CD4-positive, alpha-beta T cell treated with Interleukin-15 for 4 hours (primary cell): ENCODE measurements at regions not wholly inside any gene's neighbourhood (a gene's known extent, or its start where the extent isn't known, plus 50 kb on each side); places are given as distances from the start of the nearest gene placed in this dataset.

ENCODE experiments used
- DNase-seq: peaks from one replicate; pipeline ENCODE4 v3.0.0-alpha.2; 2020; ENCODE audit warnings: low spot score

GRCh38 chr6:66796987-66797386 is 1090.0 kb upstream of the EYS start:
- no peak for DNase-seq

- DNase-seq = no peak
Measured at GRCh38 chr6:66788579-66788978, 1081.6 kb upstream of the EYS start.

DNA sequence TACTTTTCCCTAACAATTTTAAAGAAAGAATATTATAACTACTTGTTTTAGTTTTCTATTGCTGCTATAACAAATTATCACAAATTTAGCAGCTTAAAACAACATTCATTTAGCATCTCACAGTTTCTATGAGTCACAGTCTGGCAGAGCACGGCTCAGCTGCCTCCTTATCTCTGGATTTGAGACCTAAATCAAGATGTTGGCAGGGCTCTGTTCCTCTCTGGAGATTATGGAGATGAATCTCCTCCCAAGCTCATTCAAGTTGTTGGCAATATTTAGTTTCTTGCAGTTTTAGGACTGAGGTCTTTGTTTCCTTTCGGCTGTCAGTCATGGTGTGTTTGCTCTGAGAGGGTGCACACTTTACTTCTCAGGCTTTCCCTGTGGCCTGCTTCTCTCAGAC is 1065.8 kb upstream of the EYS start:
- DNase-seq = no peak

GRCh38 chr6:66771626-66772025 is 1064.6 kb upstream of the EYS start:
- no peak for DNase-seq

- DNase-seq = no peak
Measured at GRCh38 chr6:66751630-66752029, 1044.6 kb upstream of the EYS start.

DNA sequence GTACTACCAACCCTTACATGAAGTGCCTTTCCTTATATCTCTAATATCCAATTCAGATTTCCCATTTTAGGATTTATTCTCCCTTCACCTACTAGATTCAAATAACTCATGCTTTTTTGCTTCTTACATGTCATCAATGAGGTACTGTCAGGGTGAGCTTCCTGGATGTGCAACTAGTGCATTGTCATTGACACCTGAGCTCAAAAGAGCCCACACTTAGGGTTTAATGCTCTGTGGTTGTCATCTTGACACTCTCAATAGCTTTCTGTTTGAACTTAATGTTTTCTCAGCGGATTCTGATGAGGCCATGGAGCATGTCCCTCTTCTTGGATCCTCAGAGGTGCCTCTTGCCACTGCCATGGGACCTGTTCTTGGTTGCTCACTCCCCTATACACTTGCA is 1033.3 kb upstream of the EYS start:
- no peak for DNase-seq

GRCh38 chr6:66735106-66735890 is 1028.3 kb upstream of the EYS start:
- no peak for DNase-seq

- no peak for DNase-seq
Measured at GRCh38 chr6:66731310-66731709, 1024.3 kb upstream of the EYS start.

- no peak for DNase-seq
Measured at GRCh38 chr6:66725670-66726069, 1018.6 kb upstream of the EYS start.

DNA sequence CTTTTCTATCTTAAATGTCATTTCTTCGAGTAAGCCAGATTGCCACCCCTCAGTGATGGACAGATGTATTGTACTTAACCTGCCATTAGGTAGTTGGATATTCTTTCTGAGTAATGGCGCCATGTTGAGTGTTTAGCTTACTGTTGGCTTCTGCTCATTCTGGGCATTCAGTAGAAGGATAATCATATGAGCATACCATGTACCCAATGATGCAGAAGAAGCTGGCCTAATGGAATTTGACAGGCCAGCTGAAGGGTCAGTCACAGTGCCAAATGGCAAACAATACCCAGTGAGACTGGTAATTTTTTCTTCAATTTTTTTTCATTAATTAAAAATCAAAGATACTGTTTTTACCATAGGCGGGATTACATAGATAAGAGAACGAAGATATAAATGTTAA is 1010.8 kb upstream of the EYS start:
- DNase-seq = no peak

DNA sequence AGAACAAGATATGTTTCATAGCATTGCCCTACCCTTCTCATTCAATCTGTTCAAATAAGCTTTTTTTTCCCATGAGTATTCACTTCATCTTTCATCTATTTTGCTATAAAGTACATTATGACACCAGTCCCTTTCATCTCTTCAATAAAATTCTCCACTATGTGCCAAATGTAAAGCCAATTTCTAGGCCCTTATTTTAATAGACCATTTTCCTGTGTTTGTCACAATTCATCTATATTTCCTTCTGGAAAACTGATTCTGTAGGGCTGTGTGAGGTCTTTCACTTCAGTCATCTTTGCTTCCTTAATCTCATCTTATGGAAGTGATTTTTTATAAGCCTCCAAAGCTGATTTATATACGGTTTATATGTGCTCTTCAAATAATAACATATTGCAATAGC is 992.4 kb upstream of the EYS start:
- DNase-seq = no peak

DNA sequence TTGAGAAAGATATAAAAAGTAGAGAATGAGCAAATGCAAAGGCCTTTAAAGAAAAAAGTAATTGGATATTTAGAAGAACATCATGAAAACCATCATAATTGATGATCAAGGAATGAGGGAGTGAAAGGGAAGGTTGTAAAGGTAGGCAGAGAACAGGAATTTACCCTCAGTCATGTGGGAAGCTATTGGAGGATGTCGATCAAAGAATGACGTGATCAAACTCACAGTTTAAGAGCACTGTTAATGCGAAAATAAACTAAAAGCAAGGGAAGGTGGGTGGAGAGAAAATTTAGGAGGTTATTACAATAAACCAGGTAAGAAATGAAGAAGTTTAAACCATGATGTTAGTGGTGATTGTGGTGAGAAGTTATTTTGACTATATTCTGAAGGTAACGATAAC is 982.6 kb upstream of the EYS start:
- no peak for DNase-seq

DNA sequence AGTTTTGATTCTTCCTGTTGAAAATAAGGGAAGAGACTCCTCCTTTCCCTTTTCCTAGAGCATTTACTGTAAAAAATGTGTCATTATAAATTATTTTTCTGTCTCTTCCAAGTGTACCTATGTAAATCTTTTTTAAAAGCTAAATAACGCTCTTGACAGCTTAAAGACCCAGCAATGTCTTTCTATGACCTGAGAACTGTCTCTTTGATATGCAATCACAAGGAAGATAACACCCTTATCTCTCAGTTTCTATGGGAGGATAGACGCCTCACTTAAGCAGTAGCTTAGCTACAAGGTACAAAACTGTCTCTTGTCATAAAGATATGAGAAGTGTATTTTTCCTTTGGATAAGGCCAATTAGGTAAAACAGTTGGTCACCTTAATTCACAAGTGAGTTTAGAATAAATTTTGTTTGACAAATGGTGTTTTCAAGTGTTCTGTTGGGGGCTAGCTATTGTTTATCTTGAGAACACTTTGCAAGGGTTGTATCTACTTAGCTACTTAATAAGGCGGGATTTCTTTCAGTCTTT is 980.6 kb upstream of the EYS start:
- no peak for DNase-seq

GRCh38 chr6:66675906-66676305 is 968.9 kb upstream of the EYS start:
- DNase-seq = no peak

GRCh38 chr6:66664112-66664511 is 957.1 kb upstream of the EYS start:
- no peak for DNase-seq

DNA sequence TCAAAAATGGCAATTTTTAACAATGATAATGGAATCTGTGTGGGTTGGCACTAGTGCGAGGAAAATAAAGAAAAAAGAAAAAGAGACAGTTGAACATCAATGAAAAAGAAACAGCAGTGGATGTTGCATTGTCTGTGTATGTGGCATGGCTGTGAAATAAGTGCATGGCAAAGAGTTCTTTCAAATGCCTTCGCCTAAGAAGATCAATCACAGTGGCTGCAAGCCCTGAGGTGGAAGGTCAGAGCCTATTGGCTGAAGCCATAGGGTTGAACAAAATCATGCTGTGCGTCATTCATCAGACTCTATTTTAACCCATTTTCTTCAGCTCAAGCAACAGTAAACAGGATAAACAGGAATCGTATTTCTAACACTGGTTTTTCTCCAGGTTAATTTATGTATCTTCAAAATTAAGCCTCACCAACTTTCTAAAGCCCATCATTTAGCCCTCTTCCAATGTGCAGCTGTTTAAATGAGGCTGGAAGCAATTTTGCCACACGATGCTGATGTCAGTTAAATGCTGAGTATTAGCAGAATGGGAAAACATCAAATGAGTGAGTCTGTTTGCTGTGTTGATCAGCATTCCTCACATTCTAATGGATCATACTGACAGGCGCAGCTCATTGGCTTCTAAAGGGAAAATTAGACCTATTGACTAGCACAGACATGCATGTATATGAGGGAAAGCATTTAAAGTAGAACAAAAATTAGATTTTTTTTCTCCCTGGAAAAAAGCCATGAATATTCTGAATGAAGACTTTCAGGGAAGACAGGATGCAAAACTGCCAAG is 955.9 kb upstream of the EYS start:
- DNase-seq = no peak

DNA sequence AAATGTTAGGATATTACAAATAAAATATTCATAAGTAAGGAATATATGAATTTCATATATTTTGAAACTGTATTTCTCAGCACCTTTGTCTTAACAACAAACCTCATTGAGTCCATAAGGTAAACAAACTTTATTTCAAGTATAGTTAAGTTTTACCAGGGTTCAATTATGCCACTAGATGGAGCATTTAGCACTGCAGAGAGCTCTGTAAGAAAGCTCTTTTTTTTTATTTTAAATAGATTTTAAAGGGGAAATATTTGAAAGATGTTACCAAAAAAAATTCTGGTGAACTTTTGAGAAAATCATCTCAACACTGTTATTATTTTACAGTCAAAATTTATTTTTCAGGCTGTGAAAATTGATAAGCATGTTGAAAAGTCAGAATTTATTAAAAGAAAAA is 955.2 kb upstream of the EYS start:
- DNase-seq = no peak

DNA sequence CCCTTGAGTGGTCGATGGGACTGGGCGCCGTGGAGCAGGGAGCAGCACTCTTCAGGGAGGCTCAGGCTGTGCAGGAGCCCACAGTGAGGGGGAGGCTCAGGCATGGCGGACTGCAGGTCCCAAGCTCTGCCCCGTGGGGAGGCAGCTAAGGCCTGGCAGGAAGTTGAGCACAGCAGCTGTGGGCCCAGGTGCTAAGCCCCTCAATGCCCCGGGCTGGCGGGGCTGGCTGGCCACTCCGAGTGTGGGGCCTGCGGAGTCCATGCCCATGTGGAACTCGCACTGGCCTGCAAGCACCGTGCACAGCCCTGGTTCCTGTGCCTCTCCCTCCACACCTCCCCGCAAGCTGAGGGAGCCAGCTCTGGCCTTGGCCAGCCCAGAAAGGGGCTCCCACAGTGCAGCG is 948.4 kb upstream of the EYS start:
- no peak for DNase-seq

GRCh38 chr6:66638518-66638917 is 931.5 kb upstream of the EYS start:
- no peak for DNase-seq

- no peak for DNase-seq
Measured at GRCh38 chr6:66638099-66638498, 931.1 kb upstream of the EYS start.

DNA sequence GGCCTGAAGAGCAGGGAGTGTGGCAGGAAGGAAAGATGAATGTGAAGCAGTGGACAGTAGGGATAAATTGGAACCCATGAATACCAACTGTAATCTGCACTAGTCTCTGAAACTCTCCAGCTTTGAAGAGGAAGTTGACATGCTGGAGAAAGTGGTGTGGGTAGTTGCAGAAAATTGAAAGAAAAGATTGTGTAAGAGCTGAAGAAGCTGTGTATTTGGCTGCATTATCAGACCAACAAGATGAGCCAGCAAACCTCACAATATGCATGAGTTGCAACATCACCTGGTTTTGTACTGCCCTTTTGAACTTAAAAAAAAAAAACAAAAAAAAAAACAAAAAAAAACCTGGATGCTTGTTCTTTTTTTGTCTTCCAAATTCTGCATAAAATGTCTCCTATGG is 921.9 kb upstream of the EYS start:
- DNase-seq = no peak

- no peak for DNase-seq
Measured at GRCh38 chr6:66623050-66623449, 916.0 kb upstream of the EYS start.

DNA sequence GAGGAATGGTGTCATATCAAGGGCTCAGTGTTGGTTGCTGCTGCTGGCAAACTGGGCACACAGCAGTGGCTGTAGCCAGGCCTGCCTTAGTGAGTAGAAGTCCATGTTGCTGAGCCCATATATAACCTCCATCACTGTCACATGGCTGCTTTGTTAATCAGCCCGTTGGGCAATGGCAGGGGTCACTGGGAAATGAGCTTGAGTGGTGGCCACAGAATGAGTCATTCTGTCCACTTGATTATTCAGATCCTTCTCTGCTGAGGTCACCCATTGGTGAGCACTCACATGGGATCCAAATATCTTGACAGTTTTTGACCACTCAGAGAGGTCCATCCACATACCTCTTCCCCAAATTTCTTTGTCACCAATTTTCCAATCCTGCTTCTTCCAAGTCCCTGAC is 898.9 kb upstream of the EYS start:
- DNase-seq = no peak
